NCI-H2081 (cell line): ENCODE measurements at regions not wholly inside any gene's neighbourhood (a gene's known extent, or its start where the extent isn't known, plus 50 kb on each side); places are given as distances from the start of the nearest gene placed in this dataset.

Experiments
- DNase-seq, 2 experiments: peaks; one replicate each; lab custom pipeline; 2025; lab: John Stamatoyannopoulos, UW

- DNase-seq, result no peak
Observed at GRCh38 chr16:65796481-65796880, 570.0 kb upstream of the CDH5 start.

GRCh38 chr16:65794973-65795372 lies 571.5 kb upstream of the CDH5 start:
- DNase-seq, result no peak

- DNase-seq, result no peak
Observed at GRCh38 chr16:65793781-65794180, 572.7 kb upstream of the CDH5 start.

- no peak for DNase-seq
Observed at GRCh38 chr16:65790768-65791167, 575.7 kb upstream of the CDH5 start.

- DNase-seq, result no peak
Observed at GRCh38 chr16:65789161-65789945, 577.1 kb upstream of the CDH5 start.

- no peak for DNase-seq
Observed at GRCh38 chr16:65788434-65789140, 577.9 kb upstream of the CDH5 start.

- DNase-seq, result no peak
Observed at GRCh38 chr16:65787921-65788320, 578.6 kb upstream of the CDH5 start.

- DNase-seq, result no peak
Observed at GRCh38 chr16:65786916-65787315, 579.6 kb upstream of the CDH5 start.

- DNase-seq, result no peak
Observed at GRCh38 chr16:65783709-65784474, 582.6 kb upstream of the CDH5 start.

- no peak for DNase-seq
Observed at GRCh38 chr16:65782611-65783600, 583.6 kb upstream of the CDH5 start.

GRCh38 chr16:65781855-65782254 lies 584.6 kb upstream of the CDH5 start:
- DNase-seq, result no peak

GRCh38 chr16:65781363-65781762 lies 585.1 kb upstream of the CDH5 start:
- no peak for DNase-seq

GRCh38 chr16:65779201-65779600 lies 587.3 kb upstream of the CDH5 start:
- no peak for DNase-seq

GRCh38 chr16:65776639-65777183 lies 589.8 kb upstream of the CDH5 start:
- no peak for DNase-seq

GRCh38 chr16:65775829-65776228 lies 590.7 kb upstream of the CDH5 start:
- no peak for DNase-seq

- no peak for DNase-seq
Observed at GRCh38 chr16:65774350-65774749, 592.1 kb upstream of the CDH5 start.

- no peak for DNase-seq
Observed at GRCh38 chr16:65773301-65773874, 593.1 kb upstream of the CDH5 start.

GRCh38 chr16:65772134-65772732 lies 594.3 kb upstream of the CDH5 start:
- DNase-seq, result no peak

- no peak for DNase-seq
Observed at GRCh38 chr16:65771707-65772106, 594.8 kb upstream of the CDH5 start.

GRCh38 chr16:65770752-65771151 lies 595.7 kb upstream of the CDH5 start:
- no peak for DNase-seq
